Astrocyte (in vitro differentiated cells and primary cell): ENCODE measurements at regions not wholly inside any gene's neighbourhood (a gene's known extent, or its start where the extent isn't known, plus 50 kb on each side); places are given as distances from the start of the nearest gene placed in this dataset.

Experiments used
- CTCF ChIP-seq: IDR thresholded peaks from 2 replicates; pipeline ENCODE4 v1.5.1; 2011; ENCODE audit warnings: low read depth, mild to moderate bottlenecking, inconsistent platforms, low read length, moderate library complexity; ENCODE audit not compliant: insufficient read depth
- EZH2 ChIP-seq: IDR thresholded peaks from 2 replicates; pipeline ENCODE4 v1.6.1; 2012; ENCODE audit warnings: mild to moderate bottlenecking, low read length, inconsistent platforms; ENCODE audit not compliant: insufficient read depth

DNA sequence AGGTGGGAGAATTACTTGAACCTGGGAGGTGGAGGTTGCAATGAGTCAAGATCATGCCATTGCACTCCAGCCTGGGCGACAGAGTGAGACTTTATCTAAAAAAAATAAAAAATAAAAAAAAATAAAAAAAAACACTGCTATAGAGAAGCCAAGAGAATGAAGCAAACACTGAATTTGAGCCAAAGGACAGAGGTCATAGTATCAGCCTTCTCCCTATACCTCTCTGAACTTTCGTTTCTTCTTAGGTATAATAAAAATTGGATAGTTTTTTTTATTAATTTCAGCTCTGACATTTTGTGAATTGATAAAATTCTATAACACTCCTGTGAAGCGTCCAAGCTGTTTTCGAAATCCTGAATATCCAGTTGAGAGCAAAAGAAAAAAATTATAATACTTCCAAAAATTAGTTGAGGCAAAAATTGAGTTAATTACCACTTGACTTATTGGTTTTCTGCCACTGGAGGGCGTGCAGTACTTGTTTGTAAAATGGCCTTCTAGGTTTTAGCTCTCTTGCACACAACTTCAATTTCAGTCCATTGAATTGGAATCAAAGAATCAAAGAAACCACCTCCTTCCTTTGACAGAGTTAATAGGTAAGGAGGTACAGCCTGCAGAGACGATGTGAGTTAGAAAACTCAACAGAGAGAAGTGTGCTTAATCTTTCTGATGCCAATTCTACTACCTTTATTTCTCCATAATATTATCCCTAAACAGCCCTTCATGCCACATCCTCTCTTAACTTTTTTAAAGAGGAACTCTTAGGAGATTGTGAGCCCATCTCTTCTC is 143.2 kb downstream of the BBOX1 start:
- TF ChIP-seq CTCF: peak; percentile 82
- no peak for TF ChIP-seq EZH2
